ENCODE measurements at regions not wholly inside any gene's neighbourhood (a gene's known extent, or its start where the extent isn't known, plus 50 kb on each side); places are given as distances from the start of the nearest gene placed in this dataset.

DNA sequence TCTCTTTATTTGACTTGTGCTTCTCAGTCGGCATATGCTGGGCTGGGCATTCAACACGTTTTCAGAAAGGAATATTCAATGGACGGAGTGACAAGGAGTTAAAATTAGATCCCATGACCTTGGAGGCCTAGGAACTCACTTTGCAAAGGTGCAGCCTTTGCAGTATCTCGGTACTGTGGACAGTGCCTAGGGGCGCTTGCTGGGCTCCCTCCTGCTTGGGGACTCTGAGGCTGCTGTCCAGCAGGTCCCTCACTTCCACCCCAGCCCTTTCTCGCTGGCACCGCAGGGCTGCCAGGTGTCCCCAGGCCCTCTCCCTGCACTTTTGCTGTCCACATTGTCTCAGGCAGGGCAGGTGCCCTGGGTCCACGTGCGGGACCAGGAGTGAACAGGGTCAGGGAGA is 255.5 kb upstream of the B3GAT1 start:
- no peak for TF ChIP-seq EZH2 (IDR thresholded peaks at IDR 0.05; ENCODE audit: low read length, missing control alignments)
- no peak for TF ChIP-seq CTCF (conservative IDR thresholded peaks at IDR 0.05 in 1 of 2, IDR thresholded peaks at IDR 0.05 in 1 of 2; ENCODE audit: low read depth in 1 of 2, low read length in 2 of 2)
